H7 (cell line): ENCODE measurements at regions not wholly inside any gene's neighbourhood (a gene's known extent, or its start where the extent isn't known, plus 50 kb on each side); places are given as distances from the start of the nearest gene placed in this dataset.
"Not testable (repeated sequence)": the region's sequence is repeated elsewhere in the genome, so short reads cannot be mapped to it uniquely, and the experiment has no call there.

ENCODE experiments used
- DNase-seq: peaks from one replicate; pipeline ENCODE4 v3.0.0; 2012
- H3K27me3 ChIP-seq: 2 replicates; pipeline ENCODE4 v1.6.0; 2011; ENCODE audit warnings: mild to moderate bottlenecking, low read length; ENCODE audit not compliant: control insufficient read depth, insufficient read depth
- H3K36me3 ChIP-seq: replicated peaks from 2 replicates; pipeline ENCODE4 v1.5.1; 2011; ENCODE audit warnings: low read length; ENCODE audit not compliant: control insufficient read depth, insufficient read depth
- H3K4me3 ChIP-seq: 2 replicates; pipeline ENCODE4 v1.5.1; 2011; ENCODE audit warnings: low read depth, mild to moderate bottlenecking, control low read depth, low read length, moderate library complexity; ENCODE audit not compliant: insufficient read depth

GRCh38 chr11:130668751-130669150 is 220.3 kb downstream of the ADAMTS15 start:
- H3K36me3 ChIP-seq: no peaks in the 10 kb centered on the region
- no peak for DNase-seq
- H3K4me3 ChIP-seq: no peak overlapping the region
- no peaks in the 10 kb centered on the region for H3K27me3 ChIP-seq

- no peaks in the 10 kb centered on the region for H3K36me3 ChIP-seq
- H3K27me3 ChIP-seq: no peaks in the 10 kb centered on the region
- DNase-seq: no peak
- H3K4me3 ChIP-seq: no peak overlapping the region
Measured at GRCh38 chr11:130670200-130670599, 221.8 kb downstream of the ADAMTS15 start.

- Histone ChIP-seq H3K4me3 (no peak overlapping the region), H3K27me3 (no peaks in the 10 kb centered on the region), H3K36me3 (no peaks in the 10 kb centered on the region)
- peak; percentile 22 for DNase-seq
Measured at GRCh38 chr11:130671801-130672700, 223.6 kb downstream of the ADAMTS15 start.

- Histone ChIP-seq H3K27me3 (no peaks in the 10 kb centered on the region), H3K36me3 (no peaks in the 10 kb centered on the region), H3K4me3 (no peak overlapping the region)
- DNase-seq: no peak
Measured at GRCh38 chr11:130672911-130673310, 224.5 kb downstream of the ADAMTS15 start.

GRCh38 chr11:130673698-130674097 is 225.3 kb downstream of the ADAMTS15 start:
- no peak overlapping the region for H3K4me3 ChIP-seq
- no peaks in the 10 kb centered on the region for H3K27me3 ChIP-seq
- no peaks in the 10 kb centered on the region for H3K36me3 ChIP-seq
- DNase-seq: no peak

- no peak overlapping the region for H3K4me3 ChIP-seq
- no peak for DNase-seq
- no peaks in the 10 kb centered on the region for H3K36me3 ChIP-seq
- no peaks in the 10 kb centered on the region for H3K27me3 ChIP-seq
Measured at GRCh38 chr11:130674686-130675308, 226.4 kb downstream of the ADAMTS15 start.

GRCh38 chr11:130675371-130675821 is 227.0 kb downstream of the ADAMTS15 start:
- H3K27me3 ChIP-seq: no peaks in the 10 kb centered on the region
- H3K36me3 ChIP-seq: no peaks in the 10 kb centered on the region
- H3K4me3 ChIP-seq: no peak overlapping the region
- no peak for DNase-seq

- Histone ChIP-seq H3K4me3 (no peak overlapping the region), H3K36me3 (no peaks in the 10 kb centered on the region), H3K27me3 (no peaks in the 10 kb centered on the region)
- DNase-seq: no peak
Measured at GRCh38 chr11:130675917-130676316, 227.5 kb downstream of the ADAMTS15 start.

GRCh38 chr11:130677486-130678153 is 229.2 kb downstream of the ADAMTS15 start:
- H3K36me3 ChIP-seq: no peaks in the 10 kb centered on the region
- no peak overlapping the region for H3K4me3 ChIP-seq
- H3K27me3 ChIP-seq: no peaks in the 10 kb centered on the region
- DNase-seq: peak; percentile 38

GRCh38 chr11:130679247-130679646 is 230.8 kb downstream of the ADAMTS15 start:
- H3K27me3 ChIP-seq: no peaks in the 10 kb centered on the region
- no peak for DNase-seq
- no peaks in the 10 kb centered on the region for H3K36me3 ChIP-seq
- no peak overlapping the region for H3K4me3 ChIP-seq

GRCh38 chr11:130682471-130682870 is 233.8 kb downstream of the SNX19 start:
- H3K36me3 ChIP-seq, DNase-seq, H3K27me3 ChIP-seq, H3K4me3 ChIP-seq: not testable (repeated sequence)

GRCh38 chr11:130689222-130689908 is 226.9 kb downstream of the SNX19 start:
- Histone ChIP-seq H3K4me3 (no peak overlapping the region), H3K36me3 (no peaks in the 10 kb centered on the region), H3K27me3 (no peaks in the 10 kb centered on the region)
- no peak for DNase-seq

- DNase-seq: no peak
- H3K4me3 ChIP-seq: no peak overlapping the region
- no peaks in the 10 kb centered on the region for H3K36me3 ChIP-seq
- H3K27me3 ChIP-seq: no peaks in the 10 kb centered on the region
Measured at GRCh38 chr11:130691581-130691980, 224.7 kb downstream of the SNX19 start.

GRCh38 chr11:130692220-130692619 is 224.1 kb downstream of the SNX19 start:
- Histone ChIP-seq H3K4me3 (no peak overlapping the region), H3K27me3 (no peaks in the 10 kb centered on the region), H3K36me3 (no peaks in the 10 kb centered on the region)
- DNase-seq: no peak
